HepG2 (cell line): ENCODE measurements at regions not wholly inside any gene's neighbourhood (a gene's known extent, or its start where the extent isn't known, plus 50 kb on each side); places are given as distances from the start of the nearest gene placed in this dataset.

Experiments used
- ATAC-seq: fragments of 200-7000 bp; cut with Tn5 transposase; 3 replicates; pipeline ENCODE4 v1.9.1; 2020; ENCODE audit warnings: mild to moderate bottlenecking, moderate library complexity
- BruUV-seq: library from RNA; stranded (reverse); fragments of 400-500 nt; replicated peaks from 2 replicates; lab custom pipeline; 2021; lab: Mats Ljungman, UMichigan
- CTCF ChIA-PET: fragments of 300-600 bp; formaldehyde crosslinking; extraction: SDS; loops from one replicate; lab custom pipeline; 2021; ENCODE audit warnings: low total read pairs, inconsistent platforms, low intra/inter-chr PET ratio; lab: Yijun Ruan, JAX
- POLR2A ChIA-PET: fragments of 350-600 bp; sonication (Branson Sonifier 250); formaldehyde crosslinking; loops from one replicate; lab custom pipeline; 2020; ENCODE audit warnings: antibody characterized with exemption, inconsistent platforms; lab: Yijun Ruan, JAX
- DNase-seq: peaks from one replicate; pipeline ENCODE4 v3.0.0-alpha.2; 2015; ENCODE audit warnings: low spot score
- FAIRE-seq: peaks from 3 replicates; lab custom pipeline; 2011; peaks lifted over from hg19 to GRCh38; lab: Jason Lieb, UNC
- H2AFZ ChIP-seq: one replicate; pipeline ENCODE4 v1.6.1; 2011; ENCODE audit warnings: low read length, inconsistent platforms
- H3K27ac ChIP-seq: fragments of 300-600 bp; 3 replicates; pipeline ENCODE4 v1.8.0; 2011; ENCODE audit warnings: mixed run types, mild to moderate bottlenecking, mixed read lengths, low read length, inconsistent platforms; ENCODE audit not compliant: insufficient read depth; ENCODE audit errors: extremely low read length
- H3K27me3 ChIP-seq, 2 experiments: fragments of 200-600 bp in 1 of 2; 2 replicates in 1 of 2; 3 replicates in 1 of 2; pipeline versions ENCODE4 v1.6.0 to v1.8.0; 2011; ENCODE audit warnings: low read length in 2 of 2, mild to moderate bottlenecking in 2 of 2, moderate library complexity in 2 of 2, inconsistent platforms in 1 of 2; ENCODE audit not compliant: insufficient read depth in 2 of 2, control insufficient read depth in 1 of 2
- H3K36me3 ChIP-seq, 2 experiments: fragments of 200-600 bp in 1 of 2; replicated peaks in 1 of 2; 2 replicates in 1 of 2; 3 replicates in 1 of 2; pipeline versions ENCODE4 v1.5.1 to v1.8.0; 2011; ENCODE audit warnings: low read length in 2 of 2, inconsistent platforms in 1 of 2; ENCODE audit not compliant: insufficient read depth in 2 of 2, control insufficient read depth in 1 of 2
- H3K4me1 ChIP-seq: 2 replicates; pipeline ENCODE4 v1.5.1; 2012; ENCODE audit warnings: low read length, inconsistent platforms; ENCODE audit not compliant: insufficient read depth
- H3K4me2 ChIP-seq: 2 replicates; pipeline ENCODE4 v1.6.0; 2011; ENCODE audit warnings: low read depth, low read length, inconsistent platforms
- H3K4me3 ChIP-seq, 3 experiments: fragments of 200-600 bp in 1 of 3; sonication (generic), shearing (Covaris generic) in 1 of 3; replicated peaks in 1 of 3; 2 replicates each; pipeline ENCODE4 v1.5.1; 2011 to 2016; ENCODE audit warnings: low read length in 3 of 3, inconsistent platforms in 2 of 3, low read depth in 2 of 3, mild to moderate bottlenecking in 2 of 3, control low read depth in 1 of 3, mixed read lengths in 1 of 3; ENCODE audit not compliant: insufficient read depth in 1 of 3
- H3K79me2 ChIP-seq: one replicate; pipeline ENCODE4 v1.6.1; 2011; ENCODE audit warnings: low read length, inconsistent platforms; ENCODE audit not compliant: insufficient read depth
- H3K9ac ChIP-seq: 2 replicates; pipeline ENCODE4 v1.6.0; 2011; ENCODE audit warnings: mild to moderate bottlenecking, low read depth, low read length, inconsistent platforms; ENCODE audit not compliant: insufficient read depth
- H3K9me3 ChIP-seq: 2 replicates; pipeline ENCODE4 v1.5.1; 2012; ENCODE audit warnings: mild to moderate bottlenecking, low read length
- H4K20me1 ChIP-seq: 2 replicates; pipeline ENCODE4 v1.6.0; 2011; ENCODE audit warnings: inconsistent platforms, mild to moderate bottlenecking, low read length, moderate library complexity; ENCODE audit not compliant: insufficient read depth
- DMTF1 ChIP-seq: sonication (generic); formaldehyde crosslinking; IDR thresholded peaks from 2 replicates; pipeline ENCODE4 v1.4.0; 2020; ENCODE audit warnings: mild to moderate bottlenecking, missing genetic modification reagents
- ELF3 ChIP-seq: IDR thresholded peaks from 2 replicates; pipeline ENCODE4 v1.6.1; 2016; ENCODE audit warnings: missing genetic modification reagents, missing compliant biosample characterization
- KLF12 ChIP-seq: sonication (generic); formaldehyde crosslinking; IDR thresholded peaks from 2 replicates; pipeline ENCODE4 v1.4.0; 2020; ENCODE audit warnings: missing genetic modification reagents, borderline replicate concordance
- KLF13 ChIP-seq: sonication (generic); formaldehyde crosslinking; IDR thresholded peaks from 2 replicates; pipeline ENCODE4 v1.4.0; 2020; ENCODE audit warnings: mild to moderate bottlenecking, missing genetic modification reagents
- KMT2A ChIP-seq: sonication (generic); formaldehyde crosslinking; IDR thresholded peaks from 2 replicates; pipeline ENCODE4 v1.4.0; 2020; ENCODE audit warnings: missing genetic modification reagents
- NR2F2 ChIP-seq: IDR thresholded peaks from 2 replicates; pipeline ENCODE4 v1.6.1; 2012; ENCODE audit warnings: low read depth, inconsistent platforms, borderline replicate concordance
- ZGPAT ChIP-seq: IDR thresholded peaks from 2 replicates; pipeline ENCODE4 v1.6.1; 2016; ENCODE audit warnings: mild to moderate bottlenecking
- ZNF12 ChIP-seq: sonication (generic); formaldehyde crosslinking; IDR thresholded peaks from 2 replicates; pipeline ENCODE4 v1.5.0; 2020; ENCODE audit warnings: missing genetic modification reagents
- ZNF235 ChIP-seq: sonication (generic); formaldehyde crosslinking; IDR thresholded peaks from 2 replicates; pipeline ENCODE4 v1.8.1; 2023; ENCODE audit warnings: mild to moderate bottlenecking, missing genetic modification reagents, borderline replicate concordance
- ZNF556 ChIP-seq: sonication (generic); formaldehyde crosslinking; IDR thresholded peaks from 2 replicates; pipeline ENCODE4 v1.4.0; 2020; ENCODE audit warnings: mild to moderate bottlenecking, missing genetic modification reagents, borderline replicate concordance
- ZNF567 ChIP-seq: sonication (generic); formaldehyde crosslinking; IDR thresholded peaks from 2 replicates; pipeline ENCODE4 v1.8.1; 2023; ENCODE audit warnings: mild to moderate bottlenecking, missing genetic modification reagents, borderline replicate concordance
- ZNF687 ChIP-seq: sonication (generic); formaldehyde crosslinking; IDR thresholded peaks from 2 replicates; pipeline ENCODE4 v1.5.1; 2020; ENCODE audit warnings: mild to moderate bottlenecking, missing genetic modification reagents, moderate library complexity
- ZNF792 ChIP-seq: IDR thresholded peaks from 2 replicates; pipeline ENCODE4 v1.6.1; 2016
- WGBS: methylation state at CpG from one replicate; pipeline ENCODE4 v1.1.6; 2017; ENCODE audit warnings: low lambda C conversion rate; 5-methylcytosine and 5-hydroxymethylcytosine counted together
- in situ Hi-C: cut with HindIII; loops from 2 replicates; pipeline ENCODE4 v1.10.0; 2017; ENCODE audit warnings: low pct_unique_long_range_greater_than_20kb; ENCODE audit not compliant: extremely low pct_ligation_motif_present
- intact Hi-C: fragments of 100-400 bp; cut with micrococcal nuclease; formaldehyde crosslinking; loops from one replicate; pipeline ENCODE4 v1.10.0; 2022; ENCODE audit not compliant: unreplicated experiment

- Histone ChIP-seq H3K27ac (no peak overlapping the region), H3K4me2 (no peak overlapping the region), H3K9ac (no peak overlapping the region), H3K4me1 (no peaks in the 10 kb centered on the region), H4K20me1 (no peaks in the 10 kb centered on the region), H2AFZ (no peak overlapping the region), H3K4me3 (no peak overlapping the region), H3K79me2 (no peaks in the 10 kb centered on the region), H3K9me3 (no peaks in the 10 kb centered on the region), H3K36me3 (no peaks in the 10 kb centered on the region), H3K27me3 (no peaks in the 10 kb centered on the region)
- FAIRE-seq (no peak), DNase-seq (no peak), ATAC-seq (no peak)
- ChIA-PET POLR2A (no interaction called here), CTCF (no interaction called here)
- in situ Hi-C loops: no loop called here
- WGBS: 2% methylated on average over 2 of the region's 2 CpGs
- BruUV-seq: no TSS peak
- no peak for TF ChIP-seq ZNF567 (CRISPR knock-in tag)
- TF ChIP-seq KMT2A (CRISPR knock-in tag): no peak
- no peak for TF ChIP-seq ZNF235 (CRISPR knock-in tag)
- no peak for TF ChIP-seq KLF12
- intact Hi-C loops: no loop called here
Observed at GRCh38 chr12:74148849-74149248, 388.8 kb upstream of the ATXN7L3B start.

GRCh38 chr12:74152370-74152769, 385.3 kb upstream of the ATXN7L3B start:
- BruUV-seq: no TSS peak
- H3K79me2 ChIP-seq: no peaks in the 10 kb centered on the region
- CTCF ChIA-PET: no interaction called here
- H3K4me1 ChIP-seq: no peaks in the 10 kb centered on the region
- no peaks in the 10 kb centered on the region for H3K27me3 ChIP-seq
- intact Hi-C loops (no loop called here), in situ Hi-C loops (no loop called here)
- ATAC-seq: no peak
- 3% methylated on average over 2 of the region's 2 CpGs for WGBS
- no peak overlapping the region for H3K4me2 ChIP-seq
- no peaks in the 10 kb centered on the region for H3K36me3 ChIP-seq
- H3K9me3 ChIP-seq: no peaks in the 10 kb centered on the region
- H4K20me1 ChIP-seq: no peaks in the 10 kb centered on the region
- H2AFZ ChIP-seq: no peak overlapping the region
- no peak for FAIRE-seq
- POLR2A ChIA-PET: no interaction called here
- no peak overlapping the region for H3K4me3 ChIP-seq
- H3K9ac ChIP-seq: no peak overlapping the region
- no peak for DNase-seq
- H3K27ac ChIP-seq: no peak overlapping the region
- no peak for TF ChIP-seq ELF3 (CRISPR knock-in tag)
- TF ChIP-seq ZNF556 (CRISPR knock-in tag): no peak
- no peak for TF ChIP-seq ZNF687 (CRISPR knock-in tag)
- TF ChIP-seq ZGPAT (CRISPR knock-in tag): no peak
- no peak for TF ChIP-seq ZNF12 (CRISPR knock-in tag)
- no peak for TF ChIP-seq NR2F2
- no peak for TF ChIP-seq ZNF792 (CRISPR knock-in tag)
- no peak for TF ChIP-seq KLF13 (CRISPR knock-in tag)
- no peak for TF ChIP-seq DMTF1 (CRISPR knock-in tag)
